Testis (tissue), 2 donors: ENCODE measurements at regions not wholly inside any gene's neighbourhood (a gene's known extent, or its start where the extent isn't known, plus 50 kb on each side); places are given as distances from the start of the nearest gene placed in this dataset.

Experiments used
- CTCF ChIP-seq, 3 experiments: fragments of 450-650 bp in 2 of 3; fragments of 200-600 bp in 1 of 3; sonication (generic) in 1 of 3; IDR thresholded peaks; one replicate each; pipeline ENCODE4 v1.5.1; 2016 to 2019; ENCODE audit warnings: antibody characterized with exemption in 3 of 3, mild to moderate bottlenecking in 2 of 3, moderate library complexity in 1 of 3
- POLR2A ChIP-seq: fragments of 450-650 bp; IDR thresholded peaks from one replicate; pipeline ENCODE4 v1.6.1; 2017; ENCODE audit warnings: antibody characterized with exemption, mild to moderate bottlenecking, moderate library complexity

DNA sequence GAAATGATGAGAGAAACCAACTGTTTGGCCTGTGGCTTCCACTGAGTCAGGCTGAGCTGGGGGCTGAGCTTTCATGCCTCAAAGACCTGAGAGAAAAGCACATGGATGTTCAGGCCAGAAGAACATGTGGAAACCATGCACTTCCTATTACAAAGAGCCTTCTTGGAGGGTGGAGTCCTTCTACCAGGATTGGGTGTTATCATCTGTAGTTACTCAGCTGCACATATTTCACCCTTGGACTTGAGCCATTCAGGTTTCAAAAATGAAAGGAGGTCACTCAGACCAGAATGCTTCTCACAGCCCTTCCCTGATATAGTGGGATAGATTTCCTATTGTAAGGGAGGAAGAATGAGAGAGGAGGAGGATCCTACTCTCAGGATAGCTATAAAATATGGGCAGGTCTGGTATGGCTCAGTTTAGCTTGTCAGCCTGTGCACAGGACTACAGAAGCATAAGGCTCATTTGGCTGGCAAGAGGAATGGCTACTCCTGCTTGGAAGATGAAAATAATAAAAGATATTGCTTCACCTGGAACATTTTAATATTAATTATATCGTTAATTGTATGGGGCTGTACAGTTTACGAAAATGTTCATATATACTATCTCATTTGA is 173.6 kb upstream of the TMC3 start:
- TF ChIP-seq CTCF (IDR thresholded peaks at IDR 0.05) (no peak), POLR2A (no peak)
